ENCODE measurements at regions not wholly inside any gene's neighbourhood (a gene's known extent, or its start where the extent isn't known, plus 50 kb on each side); places are given as distances from the start of the nearest gene placed in this dataset.
A peak's percentile ranks its signal among the peaks of the same experiment; 100 is the strongest.

- DNase-seq (ENCODE audit: extremely low spot score, unreplicated experiment): peak; percentile 64
- peaks cover 25% of the 10 kb centered on the region for H3K4me1 Mint-ChIP-seq (ENCODE audit: unreplicated experiment)
- H3K27me3 Mint-ChIP-seq: peaks cover 20% of the 10 kb centered on the region
- no peak for TF ChIP-seq CTCF (conservative IDR thresholded peaks at IDR 0.05)
- no peak overlapping the region for H3K4me3 Mint-ChIP-seq
- no peaks in the 10 kb centered on the region for H3K36me3 Mint-ChIP-seq
- no peaks in the 10 kb centered on the region for H3K9me3 Mint-ChIP-seq
- no peak overlapping the region for H3K27ac Mint-ChIP-seq
Observed at GRCh38 chr3:194999491-194999890, 271.5 kb downstream of the XXYLT1 start.

- H3K27me3 Mint-ChIP-seq: peaks cover 20% of the 10 kb centered on the region
- H3K4me3 Mint-ChIP-seq: no peak overlapping the region
Observed at GRCh38 chr3:195001261-195001660, 269.7 kb downstream of the XXYLT1 start.

GRCh38 chr3:195001961-195002861, 268.7 kb downstream of the XXYLT1 start:
- H3K4me1 Mint-ChIP-seq (ENCODE audit: unreplicated experiment): peaks cover 30% of the 10 kb centered on the region
- no peak overlapping the region for H3K4me3 Mint-ChIP-seq
- H3K9me3 Mint-ChIP-seq: no peaks in the 10 kb centered on the region
- DNase-seq (ENCODE audit: extremely low spot score, unreplicated experiment): peak; percentile 69
- H3K36me3 Mint-ChIP-seq: no peaks in the 10 kb centered on the region
- peak; percentile 71 for TF ChIP-seq CTCF (conservative IDR thresholded peaks at IDR 0.05)
- H3K27me3 Mint-ChIP-seq: peaks cover 18% of the 10 kb centered on the region
- peak overlapping the region; percentile 19 for H3K27ac Mint-ChIP-seq

More at GRCh38 chr3:195001261-195001660, 269.7 kb downstream of the XXYLT1 start:
- no peak for DNase-seq (ENCODE audit: extremely low spot score, unreplicated experiment)
- Mint-ChIP-seq H3K27ac (no peak overlapping the region), H3K9me3 (no peaks in the 10 kb centered on the region), H3K36me3 (no peaks in the 10 kb centered on the region), H3K4me1 (ENCODE audit: unreplicated experiment) (peaks cover 25% of the 10 kb centered on the region)
- TF ChIP-seq CTCF (conservative IDR thresholded peaks at IDR 0.05): no peak

- no peak for TF ChIP-seq CTCF (conservative IDR thresholded peaks at IDR 0.05)
- no peaks in the 10 kb centered on the region for H3K36me3 Mint-ChIP-seq
- H3K4me1 Mint-ChIP-seq (ENCODE audit: unreplicated experiment): peaks cover 30% of the 10 kb centered on the region
- peaks cover 26% of the 10 kb centered on the region for H3K27me3 Mint-ChIP-seq
- peak overlapping the region; percentile 41 for H3K4me3 Mint-ChIP-seq
- no peaks in the 10 kb centered on the region for H3K9me3 Mint-ChIP-seq
- peak; percentile 67 for DNase-seq (ENCODE audit: extremely low spot score, unreplicated experiment)
- peak overlapping the region; percentile 19 for H3K27ac Mint-ChIP-seq
Observed at GRCh38 chr3:195003006-195003892, 267.7 kb downstream of the XXYLT1 start.

- DNase-seq (ENCODE audit: extremely low spot score, unreplicated experiment): peak; percentile 24
- H3K9me3 Mint-ChIP-seq: no peaks in the 10 kb centered on the region
- no peaks in the 10 kb centered on the region for H3K36me3 Mint-ChIP-seq
- TF ChIP-seq CTCF (conservative IDR thresholded peaks at IDR 0.05): no peak
- peaks cover 30% of the 10 kb centered on the region for H3K4me1 Mint-ChIP-seq (ENCODE audit: unreplicated experiment)
- peaks cover 23% of the 10 kb centered on the region for H3K27me3 Mint-ChIP-seq
- H3K4me3 Mint-ChIP-seq: no peak overlapping the region
- no peak overlapping the region for H3K27ac Mint-ChIP-seq
Observed at GRCh38 chr3:195003893-195004289, 267.1 kb downstream of the XXYLT1 start.
